AG09319 (cell line): ENCODE measurements at regions not wholly inside any gene's neighbourhood (a gene's known extent, or its start where the extent isn't known, plus 50 kb on each side); places are given as distances from the start of the nearest gene placed in this dataset.

ENCODE experiments used
- DNase-seq: peaks from one replicate; pipeline ENCODE4 v3.0.0-alpha.2; 2010; ENCODE audit warnings: low read depth; ENCODE audit errors: extremely low read depth
- CTCF ChIP-seq: IDR thresholded peaks from 2 replicates; pipeline ENCODE4 v1.5.1; 2011; ENCODE audit warnings: low read depth, mild to moderate bottlenecking, inconsistent platforms, low read length, moderate library complexity

- no peak for DNase-seq
- TF ChIP-seq CTCF, result no peak
These were observed 1768.0 kb upstream of the PCDH10 start for GRCh38 chr4:131381055-131381454.

- DNase-seq, result no peak
- no peak for TF ChIP-seq CTCF
These were observed 1766.3 kb upstream of the PCDH10 start for GRCh38 chr4:131382839-131383238.

- no peak for DNase-seq
- TF ChIP-seq CTCF, result no peak
These were observed 1760.8 kb upstream of the PCDH10 start for GRCh38 chr4:131388277-131388676.

- no peak for DNase-seq
- no peak for TF ChIP-seq CTCF
These were observed 1741.0 kb upstream of the PCDH10 start for GRCh38 chr4:131408102-131408501.

GRCh38 chr4:131411393-131411792 lies 1737.7 kb upstream of the PCDH10 start:
- DNase-seq, result no peak
- TF ChIP-seq CTCF, result no peak

GRCh38 chr4:131419147-131419546 lies 1729.9 kb upstream of the PCDH10 start:
- no peak for DNase-seq
- TF ChIP-seq CTCF, result no peak

GRCh38 chr4:131426023-131426758 lies 1722.9 kb upstream of the PCDH10 start:
- TF ChIP-seq CTCF, result no peak
- no peak for DNase-seq
